Keratinocyte (primary cell): ENCODE measurements at regions not wholly inside any gene's neighbourhood (a gene's known extent, or its start where the extent isn't known, plus 50 kb on each side); places are given as distances from the start of the nearest gene placed in this dataset.

ENCODE experiments used
- CTCF ChIP-seq, 3 experiments: IDR thresholded peaks in 1 of 3; conservative IDR thresholded peaks in 1 of 3; optimal IDR thresholded peaks in 1 of 3; 2 replicates in 2 of 3; 3 replicates in 1 of 3; pipeline versions ENCODE3 to v1.5.1; 2011; ENCODE audit warnings: low read length in 3 of 3, mild to moderate bottlenecking in 3 of 3, moderate library complexity in 2 of 3, control low read depth in 1 of 3, inconsistent platforms in 1 of 3; ENCODE audit not compliant: insufficient read depth in 2 of 3; ENCODE audit errors: extremely low read depth in 1 of 3
- EZH2 ChIP-seq: IDR thresholded peaks from one replicate; pipeline ENCODE4 v1.6.1; 2012; ENCODE audit warnings: inconsistent platforms, mild to moderate bottlenecking, low read length, moderate library complexity

GRCh38 chr2:59560769-59561168, 992.7 kb downstream of the BCL11A start:
- TF ChIP-seq CTCF (optimal IDR thresholded peaks at IDR 0.05 in 1 of 3, IDR thresholded peaks at IDR 0.05 in 1 of 3, conservative IDR thresholded peaks at IDR 0.05 in 1 of 3; ENCODE audit: extremely low read depth in 1 of 3, insufficient read depth in 2 of 3, low read length in 3 of 3) (no peak), EZH2 (no peak)
